ENCODE measurements at regions not wholly inside any gene's neighbourhood (a gene's known extent, or its start where the extent isn't known, plus 50 kb on each side); places are given as distances from the start of the nearest gene placed in this dataset.

GRCh38 chr2:241931976-241932898 is 62.7 kb downstream of the RTP5 start:
- H3K4me1 ChIP-seq (ENCODE audit: low read depth, poor library complexity, severe bottlenecking) = peaks cover 33% of the 10 kb centered on the region
- H3K27me3 ChIP-seq (ENCODE audit: insufficient read depth, low read depth) = no peaks in the 10 kb centered on the region
- no peak overlapping the region for H2AFZ ChIP-seq (ENCODE audit: low read depth)
- H3K4me3 ChIP-seq (IDR thresholded peaks at IDR 0.05; ENCODE audit: insufficient read depth, low read depth, low read length) = peak overlapping the region; percentile 21
- peak overlapping the region; percentile 49 for H3K4me2 ChIP-seq
- H3K79me2 ChIP-seq (ENCODE audit: insufficient read depth, low read depth) = no peaks in the 10 kb centered on the region
- H4K20me1 ChIP-seq (ENCODE audit: insufficient read depth) = no peaks in the 10 kb centered on the region
- no peak overlapping the region for H3K27ac ChIP-seq
- H3K9ac ChIP-seq = no peak overlapping the region
- TF ChIP-seq CTCF (conservative IDR thresholded peaks at IDR 0.05; ENCODE audit: low read depth, low read length) = no peak
- H3K36me3 ChIP-seq (ENCODE audit: insufficient read depth) = no peaks in the 10 kb centered on the region

- H2AFZ ChIP-seq (ENCODE audit: low read depth) = peak overlapping the region; percentile 44
- no peaks in the 10 kb centered on the region for H4K20me1 ChIP-seq (ENCODE audit: insufficient read depth)
- peak overlapping the region; percentile 21; the same call in 1 of the 2 replicates for H3K9ac ChIP-seq
- peaks cover 33% of the 10 kb centered on the region for H3K4me1 ChIP-seq (ENCODE audit: low read depth, poor library complexity, severe bottlenecking)
- peak overlapping the region; percentile 21 for H3K4me3 ChIP-seq (IDR thresholded peaks at IDR 0.05; ENCODE audit: insufficient read depth, low read depth, low read length)
- no peaks in the 10 kb centered on the region for H3K36me3 ChIP-seq (ENCODE audit: insufficient read depth)
- peak overlapping the region; percentile 68 for H3K27ac ChIP-seq
- TF ChIP-seq CTCF (conservative IDR thresholded peaks at IDR 0.05; ENCODE audit: low read depth, low read length) = no peak
- H3K27me3 ChIP-seq (ENCODE audit: insufficient read depth, low read depth) = no peaks in the 10 kb centered on the region
- H3K4me2 ChIP-seq = peak overlapping the region; percentile 49
- no peaks in the 10 kb centered on the region for H3K79me2 ChIP-seq (ENCODE audit: insufficient read depth, low read depth)
Measured at GRCh38 chr2:241932899-241933178, 63.3 kb downstream of the RTP5 start.

- peak overlapping the region; percentile 21; the same call in 1 of the 2 replicates for H3K9ac ChIP-seq
- H3K4me3 ChIP-seq (IDR thresholded peaks at IDR 0.05; ENCODE audit: insufficient read depth, low read depth, low read length) = peak overlapping the region; percentile 47
- H4K20me1 ChIP-seq (ENCODE audit: insufficient read depth) = no peaks in the 10 kb centered on the region
- H3K4me2 ChIP-seq = peak overlapping the region; percentile 49
- no peaks in the 10 kb centered on the region for H3K79me2 ChIP-seq (ENCODE audit: insufficient read depth, low read depth)
- peaks cover 33% of the 10 kb centered on the region for H3K4me1 ChIP-seq (ENCODE audit: low read depth, poor library complexity, severe bottlenecking)
- TF ChIP-seq CTCF (conservative IDR thresholded peaks at IDR 0.05; ENCODE audit: low read depth, low read length) = no peak
- no peaks in the 10 kb centered on the region for H3K36me3 ChIP-seq (ENCODE audit: insufficient read depth)
- no peaks in the 10 kb centered on the region for H3K27me3 ChIP-seq (ENCODE audit: insufficient read depth, low read depth)
- H2AFZ ChIP-seq (ENCODE audit: low read depth) = peak overlapping the region; percentile 44
- H3K27ac ChIP-seq = peak overlapping the region; percentile 68
Measured at GRCh38 chr2:241933179-241933911, 63.8 kb downstream of the RTP5 start.

- H3K9ac ChIP-seq = no peak overlapping the region
- H3K27me3 ChIP-seq (ENCODE audit: insufficient read depth, low read depth) = no peaks in the 10 kb centered on the region
- H2AFZ ChIP-seq (ENCODE audit: low read depth) = no peak overlapping the region
- peaks cover 33% of the 10 kb centered on the region for H3K4me1 ChIP-seq (ENCODE audit: low read depth, poor library complexity, severe bottlenecking)
- TF ChIP-seq CTCF (conservative IDR thresholded peaks at IDR 0.05; ENCODE audit: low read depth, low read length) = no peak
- no peak overlapping the region for H3K27ac ChIP-seq
- H3K79me2 ChIP-seq (ENCODE audit: insufficient read depth, low read depth) = no peaks in the 10 kb centered on the region
- H3K4me3 ChIP-seq (IDR thresholded peaks at IDR 0.05; ENCODE audit: insufficient read depth, low read depth, low read length) = no peak overlapping the region
- H3K36me3 ChIP-seq (ENCODE audit: insufficient read depth) = no peaks in the 10 kb centered on the region
- no peak overlapping the region for H3K4me2 ChIP-seq
- no peaks in the 10 kb centered on the region for H4K20me1 ChIP-seq (ENCODE audit: insufficient read depth)
Measured at GRCh38 chr2:241935314-241935713, 65.8 kb downstream of the RTP5 start.
